ENCODE measurements at regions not wholly inside any gene's neighbourhood (a gene's known extent, or its start where the extent isn't known, plus 50 kb on each side); places are given as distances from the start of the nearest gene placed in this dataset.

GRCh38 chr2:109669731-109670130 is 55.6 kb downstream of the SOWAHC start:
- H2BK15ac ChIP-seq (replicated peaks; ENCODE audit: low read depth), result no peak overlapping the region
- no peak overlapping the region for H4K5ac ChIP-seq (ENCODE audit: low read length)
- no peak overlapping the region for H3K27ac ChIP-seq (ENCODE audit: low read depth, low read length)
- H3K4ac ChIP-seq (ENCODE audit: low read depth, low read length), result no peak overlapping the region
- H3K9ac ChIP-seq (ENCODE audit: low read length), result no peak overlapping the region
- no peak for DNase-seq
- no peak overlapping the region for H3K23ac ChIP-seq (ENCODE audit: low read length)
- H4K8ac ChIP-seq (ENCODE audit: low read depth, low read length), result no peak overlapping the region
- H2BK5ac ChIP-seq (ENCODE audit: low read length), result no peak overlapping the region
- H2AK5ac ChIP-seq (ENCODE audit: low read length), result no peak overlapping the region
- H3K18ac ChIP-seq (ENCODE audit: low read length), result no peak overlapping the region
- no peaks in the 10 kb centered on the region for H3K79me1 ChIP-seq (ENCODE audit: low read length)
- no peak overlapping the region for H2BK120ac ChIP-seq (ENCODE audit: low read depth, low read length)
- H3K36me3 ChIP-seq (ENCODE audit: control insufficient read depth, insufficient read depth, low read length), result no peaks in the 10 kb centered on the region
- no peak overlapping the region for H3K4me3 ChIP-seq (ENCODE audit: low read length)
- no peak overlapping the region for H3K4me2 ChIP-seq (ENCODE audit: low read length)
- no peaks in the 10 kb centered on the region for H3K79me2 ChIP-seq (ENCODE audit: control insufficient read depth, insufficient read depth, low read length)
- H3K27me3 ChIP-seq (ENCODE audit: insufficient read depth, low read length, poor library complexity), result no peaks in the 10 kb centered on the region
- no CpG with 5 or more reads among the region's 11 CpGs for WGBS (ENCODE audit: extremely low coverage, insufficient coverage, low lambda C conversion rate)
- H3K56ac ChIP-seq (ENCODE audit: low read length), result no peak overlapping the region
- no peaks in the 10 kb centered on the region for H3K4me1 ChIP-seq (ENCODE audit: control insufficient read depth, low read depth, low read length)

GRCh38 chr2:109670556-109671411 is 56.6 kb downstream of the SOWAHC start:
- H4K8ac ChIP-seq (ENCODE audit: low read depth, low read length), result no peak overlapping the region
- no peak overlapping the region for H2BK15ac ChIP-seq (replicated peaks; ENCODE audit: low read depth)
- H4K5ac ChIP-seq (ENCODE audit: low read length), result no peak overlapping the region
- H3K27ac ChIP-seq (ENCODE audit: low read depth, low read length), result no peak overlapping the region
- no peak overlapping the region for H3K4me2 ChIP-seq (ENCODE audit: low read length)
- H3K79me2 ChIP-seq (ENCODE audit: control insufficient read depth, insufficient read depth, low read length), result no peaks in the 10 kb centered on the region
- no CpG with 5 or more reads among the region's 8 CpGs for WGBS (ENCODE audit: extremely low coverage, insufficient coverage, low lambda C conversion rate)
- H2BK5ac ChIP-seq (ENCODE audit: low read length), result no peak overlapping the region
- no peak overlapping the region for H3K9ac ChIP-seq (ENCODE audit: low read length)
- no peak overlapping the region for H3K23ac ChIP-seq (ENCODE audit: low read length)
- no peak overlapping the region for H3K56ac ChIP-seq (ENCODE audit: low read length)
- no peaks in the 10 kb centered on the region for H3K4me1 ChIP-seq (ENCODE audit: control insufficient read depth, low read depth, low read length)
- H2AK5ac ChIP-seq (ENCODE audit: low read length), result no peak overlapping the region
- H2BK120ac ChIP-seq (ENCODE audit: low read depth, low read length), result no peak overlapping the region
- no peak for DNase-seq
- H3K4ac ChIP-seq (ENCODE audit: low read depth, low read length), result no peak overlapping the region
- H3K27me3 ChIP-seq (ENCODE audit: insufficient read depth, low read length, poor library complexity), result no peaks in the 10 kb centered on the region
- H3K36me3 ChIP-seq (ENCODE audit: control insufficient read depth, insufficient read depth, low read length), result no peaks in the 10 kb centered on the region
- H3K4me3 ChIP-seq (ENCODE audit: low read length), result no peak overlapping the region
- no peaks in the 10 kb centered on the region for H3K79me1 ChIP-seq (ENCODE audit: low read length)
- no peak overlapping the region for H3K18ac ChIP-seq (ENCODE audit: low read length)

- Histone ChIP-seq H3K23ac (ENCODE audit: low read length) (no peak overlapping the region), H2BK5ac (ENCODE audit: low read length) (no peak overlapping the region), H3K36me3 (ENCODE audit: control insufficient read depth, insufficient read depth, low read length) (no peaks in the 10 kb centered on the region), H3K4ac (ENCODE audit: low read depth, low read length) (no peak overlapping the region), H3K79me2 (ENCODE audit: control insufficient read depth, insufficient read depth, low read length) (no peaks in the 10 kb centered on the region), H3K4me1 (ENCODE audit: control insufficient read depth, low read depth, low read length) (no peaks in the 10 kb centered on the region), H4K5ac (ENCODE audit: low read length) (no peak overlapping the region), H3K79me1 (ENCODE audit: low read length) (no peaks in the 10 kb centered on the region), H3K18ac (ENCODE audit: low read length) (no peak overlapping the region), H3K27me3 (ENCODE audit: insufficient read depth, low read length, poor library complexity) (no peaks in the 10 kb centered on the region), H2BK120ac (ENCODE audit: low read depth, low read length) (no peak overlapping the region), H3K27ac (ENCODE audit: low read depth, low read length) (no peak overlapping the region), H3K56ac (ENCODE audit: low read length) (no peak overlapping the region), H3K4me3 (ENCODE audit: low read length) (no peak overlapping the region), H2BK15ac (replicated peaks; ENCODE audit: low read depth) (no peak overlapping the region), H3K9ac (ENCODE audit: low read length) (no peak overlapping the region), H2AK5ac (ENCODE audit: low read length) (no peak overlapping the region), H4K8ac (ENCODE audit: low read depth, low read length) (no peak overlapping the region), H3K4me2 (ENCODE audit: low read length) (no peak overlapping the region)
- no CpG with 5 or more reads among the region's 8 CpGs for whole genome bisulfite sequencing (ENCODE audit: extremely low coverage, insufficient coverage, low lambda C conversion rate)
- DNase-seq, result no peak
Measured at GRCh38 chr2:109674894-109675534, 60.9 kb downstream of the SOWAHC start.

GRCh38 chr2:109675666-109676345 is 61.6 kb downstream of the SOWAHC start:
- Histone ChIP-seq H3K23ac (ENCODE audit: low read length) (no peak overlapping the region), H2AK5ac (ENCODE audit: low read length) (no peak overlapping the region), H3K4ac (ENCODE audit: low read depth, low read length) (no peak overlapping the region), H3K79me1 (ENCODE audit: low read length) (no peaks in the 10 kb centered on the region), H4K8ac (ENCODE audit: low read depth, low read length) (no peak overlapping the region), H3K4me3 (ENCODE audit: low read length) (no peak overlapping the region), H3K18ac (ENCODE audit: low read length) (no peak overlapping the region), H3K9ac (ENCODE audit: low read length) (no peak overlapping the region), H2BK5ac (ENCODE audit: low read length) (no peak overlapping the region), H3K36me3 (ENCODE audit: control insufficient read depth, insufficient read depth, low read length) (no peaks in the 10 kb centered on the region), H3K27ac (ENCODE audit: low read depth, low read length) (no peak overlapping the region), H2BK120ac (ENCODE audit: low read depth, low read length) (no peak overlapping the region), H3K56ac (ENCODE audit: low read length) (no peak overlapping the region), H3K4me2 (ENCODE audit: low read length) (no peak overlapping the region), H4K5ac (ENCODE audit: low read length) (no peak overlapping the region), H3K4me1 (ENCODE audit: control insufficient read depth, low read depth, low read length) (no peaks in the 10 kb centered on the region), H3K27me3 (ENCODE audit: insufficient read depth, low read length, poor library complexity) (no peaks in the 10 kb centered on the region), H2BK15ac (replicated peaks; ENCODE audit: low read depth) (no peak overlapping the region), H3K79me2 (ENCODE audit: control insufficient read depth, insufficient read depth, low read length) (no peaks in the 10 kb centered on the region)
- WGBS (ENCODE audit: extremely low coverage, insufficient coverage, low lambda C conversion rate), result no CpG with 5 or more reads among the region's 17 CpGs
- DNase-seq, result no peak

- Histone ChIP-seq H3K4me1 (ENCODE audit: control insufficient read depth, low read depth, low read length) (no peaks in the 10 kb centered on the region), H3K4me3 (ENCODE audit: low read length) (no peak overlapping the region)
Measured at GRCh38 chr2:109676346-109676902, 62.3 kb downstream of the SOWAHC start.

More at GRCh38 chr2:109676346-109676902, 62.3 kb downstream of the SOWAHC start:
- Histone ChIP-seq H3K23ac (ENCODE audit: low read length) (no peak overlapping the region), H3K4ac (ENCODE audit: low read depth, low read length) (no peak overlapping the region), H3K56ac (ENCODE audit: low read length) (no peak overlapping the region), H2BK15ac (replicated peaks; ENCODE audit: low read depth) (no peak overlapping the region), H3K79me1 (ENCODE audit: low read length) (no peaks in the 10 kb centered on the region), H2AK5ac (ENCODE audit: low read length) (no peak overlapping the region), H3K27me3 (ENCODE audit: insufficient read depth, low read length, poor library complexity) (no peaks in the 10 kb centered on the region), H3K36me3 (ENCODE audit: control insufficient read depth, insufficient read depth, low read length) (no peaks in the 10 kb centered on the region), H2BK120ac (ENCODE audit: low read depth, low read length) (no peak overlapping the region), H3K9ac (ENCODE audit: low read length) (no peak overlapping the region), H4K5ac (ENCODE audit: low read length) (no peak overlapping the region), H3K79me2 (ENCODE audit: control insufficient read depth, insufficient read depth, low read length) (no peaks in the 10 kb centered on the region), H3K4me2 (ENCODE audit: low read length) (no peak overlapping the region), H3K18ac (ENCODE audit: low read length) (no peak overlapping the region), H4K8ac (ENCODE audit: low read depth, low read length) (no peak overlapping the region), H2BK5ac (ENCODE audit: low read length) (no peak overlapping the region), H3K27ac (ENCODE audit: low read depth, low read length) (no peak overlapping the region)
- no CpG with 5 or more reads among the region's 7 CpGs for WGBS (ENCODE audit: extremely low coverage, insufficient coverage, low lambda C conversion rate)
- DNase-seq, result no peak

All from mesendoderm (in vitro differentiated cells).